Mucosa of rectum (tissue), 2 donors: ENCODE measurements at regions not wholly inside any gene's neighbourhood (a gene's known extent, or its start where the extent isn't known, plus 50 kb on each side); places are given as distances from the start of the nearest gene placed in this dataset.

Experiments used
- H3K27ac ChIP-seq, 2 donors: one replicate each; pipeline ENCODE4 v1.7.0; 2013; ENCODE audit warnings: inconsistent platforms in 2 of 2, low read depth in 2 of 2, low read length in 2 of 2
- H3K27me3 ChIP-seq, 2 donors: one replicate each; pipeline ENCODE4 v1.7.0; 2013; ENCODE audit warnings: low read length in 2 of 2; ENCODE audit not compliant: control insufficient read depth in 2 of 2, insufficient read depth in 2 of 2
- H3K36me3 ChIP-seq, 2 donors: one replicate each; pipeline ENCODE4 v1.7.0; 2013; ENCODE audit warnings: low read length in 2 of 2; ENCODE audit not compliant: control insufficient read depth in 2 of 2, insufficient read depth in 2 of 2
- H3K4me1 ChIP-seq, 2 donors: one replicate each; pipeline ENCODE4 v1.7.0; 2013; ENCODE audit warnings: low read length in 2 of 2, mild to moderate bottlenecking in 1 of 2; ENCODE audit not compliant: control insufficient read depth in 2 of 2, insufficient read depth in 2 of 2
- H3K4me3 ChIP-seq, 2 donors: one replicate each; pipeline ENCODE4 v1.7.0; 2013; ENCODE audit warnings: low read length in 2 of 2
- H3K9ac ChIP-seq, 2 donors: one replicate each; pipeline ENCODE4 v1.7.0; 2013; ENCODE audit warnings: low read length in 2 of 2, low read depth in 1 of 2, mild to moderate bottlenecking in 1 of 2
- H3K9me3 ChIP-seq, 2 donors: one replicate each; pipeline ENCODE4 v1.7.0; 2013; ENCODE audit warnings: low read length in 2 of 2; ENCODE audit not compliant: control insufficient read depth in 2 of 2
- donor health status: healthy.
- donor health status: Normal muscosa, but diverticular disease.

GRCh38 chr16:64711026-64711425, 410.8 kb downstream of the CDH11 start:
- Histone ChIP-seq H3K4me1 (no peaks in the 10 kb centered on the region), H3K27ac (no peak overlapping the region), H3K9ac (no peak overlapping the region), H3K9me3 (no peaks in the 10 kb centered on the region), H3K36me3 (no peaks in the 10 kb centered on the region), H3K27me3 (no peaks in the 10 kb centered on the region), H3K4me3 (no peak overlapping the region)

GRCh38 chr16:64705443-64705842, 416.4 kb downstream of the CDH11 start:
- no peak overlapping the region for H3K27ac ChIP-seq
- H3K9me3 ChIP-seq = peaks cover 0 to 2% of the 10 kb centered on the region in 2 donors
- no peaks in the 10 kb centered on the region for H3K27me3 ChIP-seq
- H3K36me3 ChIP-seq = no peaks in the 10 kb centered on the region
- H3K4me3 ChIP-seq = no peak overlapping the region
- no peak overlapping the region for H3K9ac ChIP-seq
- H3K4me1 ChIP-seq = no peaks in the 10 kb centered on the region

GRCh38 chr16:64704386-64704785, 417.5 kb downstream of the CDH11 start:
- H3K27ac ChIP-seq = no peak overlapping the region
- H3K27me3 ChIP-seq = no peaks in the 10 kb centered on the region
- no peaks in the 10 kb centered on the region for H3K4me1 ChIP-seq
- H3K9ac ChIP-seq = no peak overlapping the region
- no peak overlapping the region for H3K4me3 ChIP-seq
- peaks cover 0 to 2% of the 10 kb centered on the region in 2 donors for H3K9me3 ChIP-seq
- H3K36me3 ChIP-seq = no peaks in the 10 kb centered on the region

- Histone ChIP-seq H3K36me3 (no peaks in the 10 kb centered on the region), H3K27me3 (no peaks in the 10 kb centered on the region), H3K9ac (no peak overlapping the region), H3K4me1 (no peaks in the 10 kb centered on the region), H3K27ac (no peak overlapping the region), H3K9me3 (peaks cover 0 to 2% of the 10 kb centered on the region in 2 donors), H3K4me3 (no peak overlapping the region)
Observed at GRCh38 chr16:64702415-64702814, 419.4 kb downstream of the CDH11 start.

GRCh38 chr16:64700628-64701027, 421.2 kb downstream of the CDH11 start:
- Histone ChIP-seq H3K27ac (no peak overlapping the region), H3K4me1 (no peaks in the 10 kb centered on the region), H3K4me3 (no peak overlapping the region), H3K9ac (no peak overlapping the region), H3K27me3 (no peaks in the 10 kb centered on the region), H3K9me3 (peaks cover 0 to under 1% of the 10 kb centered on the region in 2 donors), H3K36me3 (no peaks in the 10 kb centered on the region)

- no peaks in the 10 kb centered on the region for H3K4me1 ChIP-seq
- no peaks in the 10 kb centered on the region for H3K36me3 ChIP-seq
- no peaks in the 10 kb centered on the region for H3K9me3 ChIP-seq
- no peak overlapping the region for H3K9ac ChIP-seq
- H3K4me3 ChIP-seq = no peak overlapping the region
- H3K27me3 ChIP-seq = no peaks in the 10 kb centered on the region
- no peak overlapping the region for H3K27ac ChIP-seq
Observed at GRCh38 chr16:64696866-64697265, 425.0 kb downstream of the CDH11 start.

- no peak overlapping the region for H3K4me3 ChIP-seq
- no peaks in the 10 kb centered on the region for H3K9me3 ChIP-seq
- no peak overlapping the region for H3K9ac ChIP-seq
- no peak overlapping the region for H3K27ac ChIP-seq
- no peaks in the 10 kb centered on the region for H3K36me3 ChIP-seq
- no peaks in the 10 kb centered on the region for H3K27me3 ChIP-seq
- H3K4me1 ChIP-seq = no peaks in the 10 kb centered on the region
Observed at GRCh38 chr16:64695684-64696083, 426.2 kb downstream of the CDH11 start.

GRCh38 chr16:64693946-64694345, 427.9 kb downstream of the CDH11 start:
- no peaks in the 10 kb centered on the region for H3K36me3 ChIP-seq
- no peak overlapping the region for H3K4me3 ChIP-seq
- no peaks in the 10 kb centered on the region for H3K27me3 ChIP-seq
- H3K9ac ChIP-seq = no peak overlapping the region
- H3K27ac ChIP-seq = no peak overlapping the region
- H3K4me1 ChIP-seq = no peaks in the 10 kb centered on the region
- no peaks in the 10 kb centered on the region for H3K9me3 ChIP-seq

GRCh38 chr16:64687786-64688185, 434.1 kb downstream of the CDH11 start:
- H3K27me3 ChIP-seq = no peaks in the 10 kb centered on the region
- H3K36me3 ChIP-seq = no peaks in the 10 kb centered on the region
- H3K4me1 ChIP-seq = no peaks in the 10 kb centered on the region
- H3K4me3 ChIP-seq = no peak overlapping the region
- no peaks in the 10 kb centered on the region for H3K9me3 ChIP-seq
- no peak overlapping the region for H3K27ac ChIP-seq
- H3K9ac ChIP-seq = no peak overlapping the region

GRCh38 chr16:64687123-64687522, 434.7 kb downstream of the CDH11 start:
- H3K27me3 ChIP-seq = no peaks in the 10 kb centered on the region
- H3K4me3 ChIP-seq = no peak overlapping the region
- no peak overlapping the region for H3K9ac ChIP-seq
- no peaks in the 10 kb centered on the region for H3K4me1 ChIP-seq
- no peak overlapping the region for H3K27ac ChIP-seq
- H3K9me3 ChIP-seq = no peaks in the 10 kb centered on the region
- no peaks in the 10 kb centered on the region for H3K36me3 ChIP-seq
